Lower leg skin (tissue), 4 donors: ENCODE measurements at regions not wholly inside any gene's neighbourhood (a gene's known extent, or its start where the extent isn't known, plus 50 kb on each side); places are given as distances from the start of the nearest gene placed in this dataset.

Source experiments
- DNase-seq, 2 donors: peaks; one replicate each; pipeline ENCODE4 v3.0.0-alpha.2; 2019; ENCODE audit warnings: low spot score in 2 of 2
- H3K4me3 ChIP-seq: fragments of 200-600 bp; sonication (generic); 2 replicates; pipeline ENCODE4 v1.5.1; 2017; ENCODE audit warnings: mild to moderate bottlenecking, low read depth; ENCODE audit not compliant: poor library complexity, severe bottlenecking
- POLR2A ChIP-seq, 2 donors: fragments of 450-650 bp; IDR thresholded peaks; one replicate each; pipeline ENCODE4 v1.6.1; 2016 to 2017; ENCODE audit warnings: antibody characterized with exemption in 2 of 2, mild to moderate bottlenecking in 1 of 2, moderate library complexity in 1 of 2
- WGBS, 2 donors: methylation state at CpG; one replicate each; pipeline ENCODE4 v1.1.5; 2018; 5-methylcytosine and 5-hydroxymethylcytosine counted together
- intact Hi-C: fragments of 100-400 bp; cut with DNase I; formaldehyde crosslinking; loops from one replicate; pipeline ENCODE4 v1.15.0; 2023; ENCODE audit warnings: low total_unique reads
- TF ChIP-seq, protein P1 (sequence below), 3 donors: fragments of 450-650 bp; IDR thresholded peaks; one replicate each; pipeline ENCODE4 v1.5.1; 2016; ENCODE audit warnings: antibody characterized with exemption in 3 of 3, mild to moderate bottlenecking in 3 of 3, moderate library complexity in 2 of 3

DNA sequence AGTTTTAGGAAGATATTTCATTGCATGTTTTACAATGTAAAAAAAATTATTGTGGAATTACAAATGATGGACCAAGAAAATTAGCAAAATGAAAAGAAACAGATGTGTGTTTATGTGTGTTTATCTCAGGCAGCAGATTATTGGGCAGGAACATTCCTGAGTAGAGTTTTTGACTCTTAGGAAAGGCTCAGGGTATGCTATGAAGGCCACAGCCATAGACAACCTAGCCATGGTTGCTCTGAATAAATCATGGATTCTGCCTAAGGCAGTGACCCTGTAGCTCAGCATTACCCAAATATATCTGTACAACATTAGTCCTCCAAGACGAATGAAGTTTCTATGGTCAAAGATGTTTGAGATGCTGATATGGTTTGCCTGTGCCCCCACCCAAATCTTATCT is 298.3 kb downstream of the PTEN start:
- no peak for DNase-seq
- H3K4me3 ChIP-seq = no peak overlapping the region
- 76 to 88% methylated on average over 1 of the region's 1 CpG for WGBS, 2 donors
- TF ChIP-seq POLR2A (IDR thresholded peaks at IDR 0.05) = no peak
- intact Hi-C loops = no loop called here

DNA sequence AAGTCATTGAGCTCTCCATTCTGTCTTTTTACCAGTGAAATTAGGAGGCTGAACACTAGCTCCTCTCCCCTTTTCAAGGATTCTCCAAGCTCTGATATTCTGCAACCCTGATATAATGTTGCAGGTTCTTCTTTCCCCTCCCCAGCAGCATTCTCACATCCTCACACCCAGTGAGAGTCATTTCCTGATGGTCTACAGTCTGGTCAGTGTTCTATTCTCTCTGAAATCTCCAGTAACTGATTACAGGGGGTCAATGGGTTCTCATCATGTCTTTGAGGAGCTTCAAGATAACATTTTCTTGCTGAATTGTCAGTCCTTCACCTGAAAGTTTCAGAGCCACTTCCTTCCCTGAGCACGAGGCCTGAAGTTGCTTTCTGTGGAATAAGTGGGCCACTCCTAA is 299.4 kb downstream of the PTEN start:
- TF ChIP-seq, protein P1, sequence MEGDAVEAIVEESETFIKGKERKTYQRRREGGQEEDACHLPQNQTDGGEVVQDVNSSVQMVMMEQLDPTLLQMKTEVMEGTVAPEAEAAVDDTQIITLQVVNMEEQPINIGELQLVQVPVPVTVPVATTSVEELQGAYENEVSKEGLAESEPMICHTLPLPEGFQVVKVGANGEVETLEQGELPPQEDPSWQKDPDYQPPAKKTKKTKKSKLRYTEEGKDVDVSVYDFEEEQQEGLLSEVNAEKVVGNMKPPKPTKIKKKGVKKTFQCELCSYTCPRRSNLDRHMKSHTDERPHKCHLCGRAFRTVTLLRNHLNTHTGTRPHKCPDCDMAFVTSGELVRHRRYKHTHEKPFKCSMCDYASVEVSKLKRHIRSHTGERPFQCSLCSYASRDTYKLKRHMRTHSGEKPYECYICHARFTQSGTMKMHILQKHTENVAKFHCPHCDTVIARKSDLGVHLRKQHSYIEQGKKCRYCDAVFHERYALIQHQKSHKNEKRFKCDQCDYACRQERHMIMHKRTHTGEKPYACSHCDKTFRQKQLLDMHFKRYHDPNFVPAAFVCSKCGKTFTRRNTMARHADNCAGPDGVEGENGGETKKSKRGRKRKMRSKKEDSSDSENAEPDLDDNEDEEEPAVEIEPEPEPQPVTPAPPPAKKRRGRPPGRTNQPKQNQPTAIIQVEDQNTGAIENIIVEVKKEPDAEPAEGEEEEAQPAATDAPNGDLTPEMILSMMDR (IDR thresholded peaks at IDR 0.05) = no peak
- TF ChIP-seq POLR2A (IDR thresholded peaks at IDR 0.05) = no peak
- no peak for DNase-seq
- intact Hi-C loops = no loop called here
- H3K4me3 ChIP-seq = no peak overlapping the region
- 78 to 92% methylated on average over 1 of the region's 1 CpG for WGBS, 2 donors

DNA sequence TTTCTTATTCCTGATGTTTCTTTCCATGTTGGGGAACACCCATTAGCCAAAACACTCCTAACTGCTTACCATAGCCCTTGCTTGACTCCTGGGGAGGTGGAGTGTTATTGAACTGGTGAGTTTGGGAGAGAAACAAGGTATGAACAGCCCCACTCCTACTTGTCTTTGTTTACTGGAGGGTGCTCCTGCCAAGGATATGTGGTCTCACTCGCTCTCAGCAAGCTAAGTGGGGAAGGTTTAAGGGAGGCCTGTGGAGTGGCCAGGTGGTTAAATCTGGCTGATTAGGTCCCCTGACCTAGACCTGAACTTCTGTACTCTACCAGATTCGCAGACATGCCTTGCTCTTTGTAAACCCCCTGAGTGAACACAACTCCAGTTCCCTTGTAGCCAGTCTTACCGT is 300.1 kb downstream of the PTEN start:
- intact Hi-C loops = no loop called here
- no peak for TF ChIP-seq POLR2A (IDR thresholded peaks at IDR 0.05)
- TF ChIP-seq, protein P1 (IDR thresholded peaks at IDR 0.05) = no peak
- WGBS, 2 donors = 94 to 98% methylated on average over 3 of the region's 3 CpGs
- no peak for DNase-seq
- no peak overlapping the region for H3K4me3 ChIP-seq

DNA sequence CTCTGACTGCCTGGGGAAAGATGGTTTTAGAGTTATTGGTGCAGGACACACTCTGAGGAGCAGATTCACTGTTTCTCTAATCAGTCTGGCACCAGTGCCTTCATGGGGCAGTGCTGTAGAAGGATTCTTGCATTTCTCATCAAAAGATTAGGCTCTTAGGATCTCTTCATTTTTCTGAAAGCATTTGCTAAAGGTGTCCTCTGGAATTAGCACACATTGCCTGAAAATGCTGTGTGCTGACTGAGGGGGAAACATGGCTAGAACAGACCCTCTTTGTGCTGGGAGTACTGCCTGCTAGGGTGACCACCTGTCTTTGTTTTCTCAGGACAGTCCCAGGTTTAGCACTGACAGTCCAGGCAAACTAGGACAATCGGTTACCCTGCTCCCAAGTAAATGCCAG is 301.0 kb downstream of the PTEN start:
- intact Hi-C loops = no loop called here
- WGBS, 2 donors = 75 to 78% methylated on average over 1 of the region's 1 CpG
- TF ChIP-seq, protein P1 (IDR thresholded peaks at IDR 0.05) = no peak
- TF ChIP-seq POLR2A (IDR thresholded peaks at IDR 0.05) = no peak
- DNase-seq = no peak
- H3K4me3 ChIP-seq = no peak overlapping the region

DNA sequence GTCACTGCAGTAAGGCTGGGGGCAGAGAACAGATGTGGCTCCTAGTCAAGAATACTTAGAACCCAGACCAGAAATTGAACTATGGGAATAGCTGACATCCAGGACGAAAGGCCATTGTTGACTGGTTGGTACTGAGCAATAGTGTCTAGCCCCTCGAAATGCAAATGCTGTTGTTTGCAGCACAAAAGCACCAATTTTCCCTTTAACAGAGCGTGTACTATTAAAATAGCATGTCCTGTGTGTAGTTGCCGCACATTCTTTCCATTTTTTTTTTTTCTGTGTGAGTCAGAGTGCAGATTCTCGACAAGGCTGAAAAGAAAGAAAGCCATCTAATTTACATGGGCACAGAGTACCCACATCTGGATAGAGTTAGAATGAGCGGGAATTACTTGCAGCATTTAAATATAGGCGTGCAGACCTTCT is 302.4 kb downstream of the PTEN start:
- TF ChIP-seq POLR2A (IDR thresholded peaks at IDR 0.05) = no peak
- TF ChIP-seq, protein P1 (IDR thresholded peaks at IDR 0.05) = no peak
- no peak for DNase-seq
- intact Hi-C loops = no loop called here
- 36 to 37% methylated on average over 7 of the region's 7 CpGs for WGBS, 2 donors
- no peak overlapping the region for H3K4me3 ChIP-seq

DNA sequence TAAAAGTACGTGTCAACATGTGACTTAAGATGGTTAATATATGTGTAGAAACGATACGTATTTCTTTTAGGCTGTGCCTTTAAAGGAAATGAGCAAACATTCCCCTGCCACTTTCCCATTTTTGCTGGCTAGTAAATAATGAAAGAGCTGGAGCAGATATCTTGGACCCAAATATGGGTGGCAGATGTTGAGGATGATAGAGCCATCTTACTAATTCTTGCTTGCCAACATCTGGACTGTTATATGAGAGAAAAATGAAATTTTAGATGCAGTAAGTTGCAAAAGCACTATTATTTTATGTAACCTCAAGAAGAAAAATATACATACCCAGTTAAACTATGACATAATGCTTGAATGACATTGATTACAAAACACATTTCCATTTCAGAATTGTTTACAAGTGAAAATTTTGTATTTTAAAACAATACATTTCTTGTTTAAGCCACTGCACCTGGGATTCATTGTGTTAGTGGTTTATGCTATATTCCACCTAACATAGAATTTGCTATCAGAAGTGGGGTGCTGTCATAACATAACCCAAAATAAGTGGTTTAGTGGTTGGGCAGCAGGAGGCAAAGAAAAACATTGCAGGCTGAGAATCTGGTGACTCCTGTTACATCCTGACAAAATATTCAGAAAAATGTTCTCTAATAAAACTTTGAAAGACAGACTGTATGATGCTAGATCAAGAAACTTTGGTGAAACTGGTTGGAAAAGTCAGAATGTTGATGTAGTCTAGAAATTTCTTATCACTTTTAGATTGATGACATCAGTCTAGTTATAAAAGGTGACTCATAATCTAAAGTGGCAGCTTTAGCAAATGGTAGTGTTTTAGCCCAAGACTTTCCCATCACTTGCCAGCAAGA is 305.0 kb downstream of the PTEN start:
- WGBS, 2 donors = 83 to 85% methylated on average over 3 of the region's 3 CpGs

More for the DNA sequence above, 305.0 kb downstream of the PTEN start:
- TF ChIP-seq POLR2A (IDR thresholded peaks at IDR 0.05) = no peak
- TF ChIP-seq, protein P1 (IDR thresholded peaks at IDR 0.05) = no peak
- no peak overlapping the region for H3K4me3 ChIP-seq
- DNase-seq = no peak
- intact Hi-C loops = no loop called here
